ENCODE measurements at regions not wholly inside any gene's neighbourhood (a gene's known extent, or its start where the extent isn't known, plus 50 kb on each side); places are given as distances from the start of the nearest gene placed in this dataset.

GRCh38 chr3:76353683-76354082 lies 568.3 kb upstream of the ZNF717 start:
- no peaks in the 10 kb centered on the region for H3K4me1 ChIP-seq (ENCODE audit: low read depth, poor library complexity, severe bottlenecking)
- H3K36me3 ChIP-seq (ENCODE audit: insufficient read depth), result no peaks in the 10 kb centered on the region
- no peak overlapping the region for H3K4me2 ChIP-seq
- no peak overlapping the region for H3K9ac ChIP-seq
- H3K4me3 ChIP-seq (IDR thresholded peaks at IDR 0.05; ENCODE audit: insufficient read depth, low read depth, low read length), result no peak overlapping the region
- H3K27ac ChIP-seq, result no peak overlapping the region
- H3K79me2 ChIP-seq (ENCODE audit: insufficient read depth, low read depth), result no peaks in the 10 kb centered on the region
- no peaks in the 10 kb centered on the region for H4K20me1 ChIP-seq (ENCODE audit: insufficient read depth)
- H2AFZ ChIP-seq (ENCODE audit: low read depth), result no peak overlapping the region
- no peak for TF ChIP-seq CTCF (conservative IDR thresholded peaks at IDR 0.05; ENCODE audit: low read depth, low read length)
- no peaks in the 10 kb centered on the region for H3K27me3 ChIP-seq (ENCODE audit: insufficient read depth, low read depth)

- Histone ChIP-seq H3K9ac (no peak overlapping the region), H2AFZ (ENCODE audit: low read depth) (no peak overlapping the region), H3K36me3 (ENCODE audit: insufficient read depth) (no peaks in the 10 kb centered on the region), H3K27me3 (ENCODE audit: insufficient read depth, low read depth) (no peaks in the 10 kb centered on the region), H3K4me2 (no peak overlapping the region), H3K79me2 (ENCODE audit: insufficient read depth, low read depth) (no peaks in the 10 kb centered on the region), H4K20me1 (ENCODE audit: insufficient read depth) (no peaks in the 10 kb centered on the region), H3K4me3 (IDR thresholded peaks at IDR 0.05; ENCODE audit: insufficient read depth, low read depth, low read length) (no peak overlapping the region), H3K27ac (no peak overlapping the region), H3K4me1 (ENCODE audit: low read depth, poor library complexity, severe bottlenecking) (no peaks in the 10 kb centered on the region)
- TF ChIP-seq CTCF (conservative IDR thresholded peaks at IDR 0.05; ENCODE audit: low read depth, low read length), result no peak
Observed at GRCh38 chr3:76361010-76361409, 575.7 kb upstream of the ZNF717 start.

- Histone ChIP-seq H3K79me2 (ENCODE audit: insufficient read depth, low read depth) (no peaks in the 10 kb centered on the region), H3K4me3 (IDR thresholded peaks at IDR 0.05; ENCODE audit: insufficient read depth, low read depth, low read length) (no peak overlapping the region), H4K20me1 (ENCODE audit: insufficient read depth) (no peaks in the 10 kb centered on the region), H3K4me1 (ENCODE audit: low read depth, poor library complexity, severe bottlenecking) (no peaks in the 10 kb centered on the region), H3K4me2 (no peak overlapping the region), H3K36me3 (ENCODE audit: insufficient read depth) (no peaks in the 10 kb centered on the region), H3K9ac (no peak overlapping the region), H3K27me3 (ENCODE audit: insufficient read depth, low read depth) (no peaks in the 10 kb centered on the region), H2AFZ (ENCODE audit: low read depth) (no peak overlapping the region), H3K27ac (no peak overlapping the region)
- TF ChIP-seq CTCF (conservative IDR thresholded peaks at IDR 0.05; ENCODE audit: low read depth, low read length), result no peak
Observed at GRCh38 chr3:76362643-76363042, 577.3 kb upstream of the ZNF717 start.

GRCh38 chr3:76365275-76365674 lies 579.9 kb upstream of the ZNF717 start:
- no peaks in the 10 kb centered on the region for H3K79me2 ChIP-seq (ENCODE audit: insufficient read depth, low read depth)
- H3K27me3 ChIP-seq (ENCODE audit: insufficient read depth, low read depth), result no peaks in the 10 kb centered on the region
- no peak overlapping the region for H2AFZ ChIP-seq (ENCODE audit: low read depth)
- no peaks in the 10 kb centered on the region for H3K36me3 ChIP-seq (ENCODE audit: insufficient read depth)
- no peak for TF ChIP-seq CTCF (conservative IDR thresholded peaks at IDR 0.05; ENCODE audit: low read depth, low read length)
- H3K4me1 ChIP-seq (ENCODE audit: low read depth, poor library complexity, severe bottlenecking), result no peaks in the 10 kb centered on the region
- H4K20me1 ChIP-seq (ENCODE audit: insufficient read depth), result no peaks in the 10 kb centered on the region
- no peak overlapping the region for H3K9ac ChIP-seq
- no peak overlapping the region for H3K4me3 ChIP-seq (IDR thresholded peaks at IDR 0.05; ENCODE audit: insufficient read depth, low read depth, low read length)
- no peak overlapping the region for H3K27ac ChIP-seq
- H3K4me2 ChIP-seq, result no peak overlapping the region

GRCh38 chr3:76367281-76367680 lies 581.9 kb upstream of the ZNF717 start:
- H3K27ac ChIP-seq, result no peak overlapping the region
- H3K4me2 ChIP-seq, result no peak overlapping the region
- H3K36me3 ChIP-seq (ENCODE audit: insufficient read depth), result no peaks in the 10 kb centered on the region
- H3K27me3 ChIP-seq (ENCODE audit: insufficient read depth, low read depth), result no peaks in the 10 kb centered on the region
- no peaks in the 10 kb centered on the region for H3K4me1 ChIP-seq (ENCODE audit: low read depth, poor library complexity, severe bottlenecking)
- no peaks in the 10 kb centered on the region for H3K79me2 ChIP-seq (ENCODE audit: insufficient read depth, low read depth)
- H3K4me3 ChIP-seq (IDR thresholded peaks at IDR 0.05; ENCODE audit: insufficient read depth, low read depth, low read length), result no peak overlapping the region
- no peak overlapping the region for H3K9ac ChIP-seq
- no peak for TF ChIP-seq CTCF (conservative IDR thresholded peaks at IDR 0.05; ENCODE audit: low read depth, low read length)
- H4K20me1 ChIP-seq (ENCODE audit: insufficient read depth), result no peaks in the 10 kb centered on the region
- H2AFZ ChIP-seq (ENCODE audit: low read depth), result no peak overlapping the region
